NCI-H1417 (cell line): ENCODE measurements at regions not wholly inside any gene's neighbourhood (a gene's known extent, or its start where the extent isn't known, plus 50 kb on each side); places are given as distances from the start of the nearest gene placed in this dataset.
A peak's percentile ranks its signal among the peaks of the same experiment; 100 is the strongest.

ENCODE experiments used
- DNase-seq, 3 experiments: peaks; one replicate each; lab custom pipeline; 2025; lab: John Stamatoyannopoulos, UW

- DNase-seq, result peak in 1 of 3 experiments; percentile 42
Measured at GRCh38 chr15:35320158-35320780, 225.7 kb downstream of the DPH6 start.

DNA sequence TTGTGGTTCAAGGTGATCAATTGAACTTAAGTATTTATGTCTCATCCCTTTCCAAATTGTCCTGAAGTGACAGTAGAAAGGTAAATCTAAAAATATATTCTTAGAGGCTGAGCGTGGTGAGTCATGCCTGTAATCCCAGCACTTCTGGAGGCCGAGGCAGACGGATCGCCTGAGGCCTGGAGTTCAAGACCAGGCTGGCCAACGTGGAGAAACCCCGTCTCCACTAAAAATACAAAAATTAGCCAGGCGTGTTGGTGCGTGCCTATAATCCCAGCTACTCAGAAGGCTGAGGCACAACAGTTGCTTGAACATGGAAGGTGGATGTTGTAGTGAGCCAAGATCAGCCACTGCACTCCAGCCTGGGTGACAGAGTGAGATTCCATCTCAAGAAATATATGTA is 226.6 kb downstream of the DPH6 start:
- no peak for DNase-seq

GRCh38 chr15:35317217-35317616 is 228.7 kb downstream of the DPH6 start:
- no peak for DNase-seq

DNA sequence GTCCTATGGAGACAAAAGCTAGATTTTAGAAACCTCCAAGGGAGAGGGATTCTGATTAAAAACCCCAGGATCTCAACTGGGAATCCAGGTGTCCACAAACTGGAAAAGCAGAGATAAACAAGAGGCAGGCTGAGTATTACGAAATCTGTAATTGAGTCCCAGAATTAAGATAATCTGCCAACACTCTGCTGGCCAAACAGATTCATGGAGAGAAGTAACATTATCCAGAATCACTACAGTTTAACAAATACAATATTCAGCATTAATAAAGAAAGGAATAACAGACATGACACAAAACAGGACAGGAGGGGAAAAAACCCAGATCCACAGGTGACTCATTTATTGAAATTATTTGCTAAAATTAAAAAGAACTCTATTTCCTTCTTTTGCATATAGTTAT is 227.2 kb upstream of the NANOGP8 start:
- DNase-seq, result no peak

- no peak for DNase-seq
Measured at GRCh38 chr15:35311615-35312014, 226.5 kb upstream of the NANOGP8 start.

DNA sequence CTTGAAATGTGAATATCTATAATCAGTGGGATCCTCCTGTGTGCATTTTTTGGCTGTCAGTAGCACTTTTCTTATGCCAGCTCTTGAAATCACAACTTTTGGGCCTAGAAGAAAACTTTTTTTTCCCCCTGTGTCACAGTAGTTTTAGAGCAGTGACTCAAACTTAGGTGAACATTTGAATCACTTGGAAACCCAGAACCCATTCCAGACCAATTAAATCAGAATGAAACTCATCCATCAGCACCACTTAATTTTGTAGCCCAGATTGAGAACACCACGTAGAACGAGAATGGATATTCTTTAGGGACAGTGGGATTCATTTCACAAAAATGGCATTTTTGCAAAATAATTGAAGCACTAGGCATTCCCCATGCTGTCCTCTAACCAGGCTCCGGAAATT is 224.8 kb upstream of the NANOGP8 start:
- no peak for DNase-seq

DNA sequence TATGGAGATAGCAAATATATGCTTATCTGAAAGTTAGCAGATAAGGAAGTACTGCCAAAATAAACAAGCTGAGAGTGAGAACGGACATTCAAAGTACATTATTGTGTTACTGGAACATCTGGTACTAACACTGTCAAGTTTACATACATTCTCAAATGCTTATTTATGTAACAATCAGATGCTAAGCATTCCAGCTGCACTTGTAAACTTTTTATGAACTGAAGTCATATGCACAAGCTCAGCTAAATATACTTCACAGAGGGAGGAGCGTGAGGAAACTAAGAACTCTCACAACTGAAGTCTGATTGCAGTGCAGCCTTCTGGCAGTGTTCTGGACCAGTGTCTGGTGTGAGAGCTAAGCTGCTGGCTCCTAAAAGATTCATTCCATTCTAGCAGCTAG is 223.7 kb upstream of the NANOGP8 start:
- no peak for DNase-seq

DNA sequence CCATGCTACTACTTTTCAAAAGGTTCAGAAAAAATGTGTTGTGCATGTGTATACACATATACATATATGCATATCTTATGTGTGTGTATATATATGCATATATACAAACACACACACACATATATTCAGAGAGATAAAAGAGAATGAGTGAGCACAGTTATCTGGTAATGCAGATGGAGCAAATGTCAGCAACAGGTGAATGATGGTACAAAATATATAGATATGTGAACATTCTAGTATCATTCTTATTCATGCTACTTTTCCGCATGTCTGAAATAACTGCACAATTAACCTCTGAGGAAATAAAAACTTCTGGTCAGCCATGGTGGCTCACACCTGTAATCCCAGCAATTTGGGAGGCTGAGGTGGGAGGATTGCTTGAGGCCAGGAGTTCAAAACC is 222.6 kb upstream of the NANOGP8 start:
- no peak for DNase-seq

DNA sequence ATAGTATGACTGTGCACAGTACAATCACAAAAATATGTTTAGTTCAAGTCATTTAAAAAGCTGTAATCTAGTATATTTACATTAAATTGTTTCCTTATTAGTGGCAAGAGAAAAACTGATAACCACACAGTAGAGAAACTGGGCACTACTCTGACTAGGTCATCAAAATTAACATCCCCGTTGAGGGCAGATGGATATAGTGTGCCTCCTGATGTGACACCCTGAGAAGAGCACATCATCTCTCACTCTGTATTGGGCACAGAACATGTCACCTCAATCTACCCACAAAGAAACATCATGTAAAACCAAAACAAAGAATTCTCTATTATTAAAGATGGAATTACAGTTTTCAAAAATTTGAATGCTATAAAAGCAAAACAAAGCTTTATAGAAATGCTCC is 221.9 kb upstream of the NANOGP8 start:
- peak in 1 of 3 experiments; percentile 41 for DNase-seq

DNA sequence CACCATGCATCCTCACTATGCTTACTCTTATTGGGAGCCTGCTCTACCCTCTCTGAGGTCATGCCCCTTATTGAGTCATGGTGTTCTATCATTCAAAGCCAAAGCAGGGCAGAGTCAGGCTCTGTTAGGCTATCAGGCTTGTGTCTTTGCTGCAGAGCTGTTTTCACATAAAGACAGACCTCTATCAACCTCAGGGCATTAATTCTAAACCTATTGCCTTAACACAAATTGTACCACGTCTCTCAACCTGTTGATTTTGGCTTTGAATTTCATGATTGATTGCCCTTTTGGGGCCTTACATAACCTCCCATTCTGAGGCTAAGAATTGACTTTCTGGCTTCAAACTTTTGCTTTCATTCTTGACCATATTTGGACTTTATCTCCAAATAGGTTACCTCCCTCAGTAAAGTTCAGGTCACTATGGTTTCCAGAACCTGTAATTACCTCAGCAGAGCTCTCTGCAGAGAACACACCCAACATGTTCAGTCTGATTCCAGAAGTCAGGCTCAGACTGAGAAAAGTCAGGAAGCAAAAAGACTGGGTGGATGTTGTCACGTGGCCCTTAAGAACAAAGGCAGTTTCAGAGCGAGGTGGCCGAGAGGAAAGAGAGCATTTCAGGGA is 221.4 kb upstream of the NANOGP8 start:
- DNase-seq, result peak in 2 of 3 experiments; percentile 30 to 62

DNA sequence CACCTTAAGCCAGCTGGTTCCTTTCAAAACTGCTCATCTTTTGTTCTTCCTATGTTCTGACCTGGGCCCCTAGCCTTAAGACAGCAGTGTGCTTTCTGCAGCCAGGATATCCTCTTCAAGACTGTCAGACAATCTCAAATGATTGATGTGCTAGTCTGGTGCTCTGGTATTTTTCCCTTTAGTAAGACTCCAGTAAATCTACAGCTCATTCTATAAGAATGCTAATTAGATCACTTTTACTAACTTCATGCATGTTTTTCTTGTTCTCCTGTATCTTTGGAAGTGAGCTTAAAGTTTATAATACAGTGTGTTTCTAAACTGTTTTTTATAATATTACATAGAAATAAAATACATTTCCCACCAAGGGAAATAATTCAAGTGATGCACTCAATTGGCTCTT is 220.9 kb upstream of the NANOGP8 start:
- peak in 1 of 3 experiments; percentile 15 for DNase-seq

GRCh38 chr15:35305031-35305550 is 220.0 kb upstream of the NANOGP8 start:
- no peak for DNase-seq

- DNase-seq, result no peak
Measured at GRCh38 chr15:35304389-35304788, 219.3 kb upstream of the NANOGP8 start.

DNA sequence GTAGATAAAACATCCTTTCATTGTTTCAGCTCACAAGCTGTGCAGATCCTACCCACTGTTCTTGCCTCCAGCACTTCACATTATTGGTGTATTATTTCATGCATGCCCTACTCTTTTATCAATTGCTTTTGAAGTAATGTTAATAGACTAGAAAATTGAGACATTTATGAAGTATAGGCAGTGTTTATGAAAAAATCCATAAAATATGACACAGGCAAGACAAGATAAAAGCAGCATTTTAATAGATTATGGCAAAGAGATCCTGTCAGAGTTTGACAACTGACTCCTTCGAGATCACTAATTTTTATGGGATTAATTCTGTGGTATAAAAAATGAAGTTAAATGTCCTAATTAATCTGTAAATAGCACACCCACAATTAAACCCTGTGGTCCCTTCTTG is 217.2 kb upstream of the NANOGP8 start:
- DNase-seq, result peak in 2 of 3 experiments; percentile 3 to 54

GRCh38 chr15:35301088-35301487 is 216.0 kb upstream of the NANOGP8 start:
- no peak for DNase-seq

GRCh38 chr15:35299059-35299735 is 214.1 kb upstream of the NANOGP8 start:
- no peak for DNase-seq

- no peak for DNase-seq
Measured at GRCh38 chr15:35298509-35298908, 213.4 kb upstream of the NANOGP8 start.

- peak in 2 of 3 experiments; percentile 8 to 33 for DNase-seq
Measured at GRCh38 chr15:35293353-35294130, 208.4 kb upstream of the NANOGP8 start.

- peak in 2 of 3 experiments; percentile 5 to 52 for DNase-seq
Measured at GRCh38 chr15:35290301-35290721, 205.2 kb upstream of the NANOGP8 start.

DNA sequence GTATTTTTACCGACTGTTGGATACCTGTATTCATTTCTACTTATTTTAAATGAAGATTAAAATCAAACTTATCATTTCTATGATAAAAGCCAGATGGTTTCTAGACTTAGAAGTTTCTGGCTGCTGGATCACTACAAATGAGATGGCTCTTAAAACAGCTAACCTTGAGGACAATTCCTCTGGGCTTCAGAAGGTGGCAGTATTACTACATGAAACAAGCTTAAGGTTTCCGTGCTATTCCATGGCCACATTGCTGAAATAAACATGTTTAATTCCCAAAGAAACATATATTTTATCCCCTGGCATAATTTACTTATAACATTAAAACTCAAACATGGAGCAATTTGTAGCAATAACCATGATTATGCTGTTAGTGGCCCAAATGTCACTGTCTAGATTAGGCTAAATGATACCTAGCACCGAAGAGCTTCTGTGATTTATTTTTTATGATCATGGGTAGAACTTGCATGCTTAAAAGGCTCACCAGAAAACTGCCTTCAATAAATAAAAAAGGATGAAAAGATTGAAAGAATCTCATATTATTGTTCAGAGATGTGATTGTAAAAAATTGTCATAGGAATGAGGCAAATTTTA is 204.0 kb upstream of the NANOGP8 start:
- DNase-seq, result peak; percentile 29 to 80 (median 31)

DNA sequence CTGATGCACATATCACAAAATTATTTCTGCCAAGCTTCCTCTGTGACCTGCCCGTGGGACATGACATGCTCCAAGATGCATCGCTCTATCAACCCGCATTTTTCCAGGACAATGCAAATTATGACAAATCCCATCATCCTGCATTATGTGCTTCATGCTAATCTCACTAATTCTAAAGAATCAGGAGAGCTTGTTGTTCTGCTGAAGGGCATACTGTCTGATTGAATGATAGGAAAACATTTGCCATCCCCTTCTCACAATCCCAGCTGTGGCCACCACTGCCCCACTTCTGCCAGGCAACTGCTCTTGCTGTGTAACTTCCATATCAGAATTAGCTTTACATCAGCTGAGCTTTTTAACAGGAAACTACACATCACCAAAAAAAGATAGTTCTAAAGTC is 203.5 kb upstream of the NANOGP8 start:
- no peak for DNase-seq

DNA sequence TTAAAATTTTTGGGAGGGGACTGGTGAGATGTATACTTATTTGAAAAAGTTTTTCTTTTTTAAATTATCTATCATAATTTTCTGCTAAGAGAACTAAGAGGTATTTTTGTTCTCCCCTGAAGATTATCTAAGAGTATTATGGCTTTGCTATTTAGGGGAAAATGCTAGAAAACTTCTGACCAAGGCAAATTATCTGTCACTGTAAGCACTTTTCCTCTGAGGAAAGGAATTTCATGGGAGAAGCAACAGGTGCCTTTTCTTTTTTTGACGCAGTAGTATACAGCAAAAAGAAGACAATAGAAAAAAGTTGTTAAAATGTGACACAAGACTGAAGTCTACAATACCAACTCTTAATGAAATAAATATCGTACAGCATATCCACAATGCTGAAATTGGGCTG is 201.6 kb upstream of the NANOGP8 start:
- no peak for DNase-seq
